Heart left ventricle (tissue), 16 donors: ENCODE measurements at regions not wholly inside any gene's neighbourhood (a gene's known extent, or its start where the extent isn't known, plus 50 kb on each side); places are given as distances from the start of the nearest gene placed in this dataset.

Experiments
- ATAC-seq, 4 donors: fragments of 200-7000 bp; cut with Tn5 transposase; one replicate each; pipeline ENCODE4 v1.9.1; 2020 to 2022; ENCODE audit warnings: moderate library complexity in 4 of 4, mild to moderate bottlenecking in 3 of 4, moderate number of reproducible peaks in 1 of 4
- DNase-seq, 5 donors: peaks; one replicate each; pipeline ENCODE4 v3.0.0-alpha.2; 2020
- H3K27ac ChIP-seq, 12 donors: fragments of 200-600 bp; sonication (generic) in 4 of 12; one replicate each; pipeline versions ENCODE4 v1.5.0 to v1.8.0; 2016 to 2022; ENCODE audit warnings: mild to moderate bottlenecking in 2 of 12
- H3K27me3 ChIP-seq, 9 donors: fragments of 200-600 bp; sonication (generic) in 2 of 9; one replicate each; pipeline versions ENCODE4 v1.5.1 to v1.8.0; 2016 to 2022; ENCODE audit warnings: mild to moderate bottlenecking in 3 of 9
- H3K36me3 ChIP-seq, 9 donors: fragments of 200-600 bp; sonication (generic) in 2 of 9; one replicate each; pipeline versions ENCODE4 v1.5.0 to v1.8.0; 2018 to 2022; ENCODE audit warnings: mild to moderate bottlenecking in 2 of 9
- H3K4me1 ChIP-seq, 12 donors: fragments of 200-600 bp; sonication (generic) in 4 of 12; one replicate each; pipeline versions ENCODE4 v1.5.0 to v1.8.0; 2016 to 2022; ENCODE audit warnings: mild to moderate bottlenecking in 3 of 12
- H3K4me3 ChIP-seq, 12 donors: fragments of 200-600 bp; sonication (generic) in 4 of 12; one replicate each; pipeline versions ENCODE4 v1.5.0 to v1.8.0; 2017 to 2022; ENCODE audit warnings: mild to moderate bottlenecking in 9 of 12, moderate library complexity in 4 of 12
- H3K9me3 ChIP-seq, 12 donors: fragments of 200-600 bp; sonication (generic) in 4 of 12; one replicate each; pipeline versions ENCODE4 v1.5.0 to v1.8.0; 2016 to 2022; ENCODE audit warnings: mild to moderate bottlenecking in 1 of 12
- CTCF ChIP-seq, 12 donors: fragments of 200-600 bp; sonication (generic) in 4 of 12; IDR thresholded peaks; one replicate each; pipeline versions ENCODE4 v1.5.0 to v1.8.0; 2018 to 2022; ENCODE audit warnings: antibody characterized with exemption in 12 of 12, mild to moderate bottlenecking in 5 of 12
- POLR2A ChIP-seq, 2 donors: fragments of 450-650 bp; IDR thresholded peaks; one replicate each; pipeline ENCODE4 v1.6.1; 2017; ENCODE audit warnings: antibody characterized with exemption in 2 of 2, mild to moderate bottlenecking in 2 of 2, moderate library complexity in 2 of 2
- WGBS, 4 donors: extraction: QIAGEN DNeasy Blood & Tissue Kit in 2 of 4; methylation state at CpG; one replicate each; pipeline versions ENCODE4 v1.1.5 to v1.1.7; 2013 to 2018; 5-methylcytosine and 5-hydroxymethylcytosine counted together
- intact Hi-C, 10 donors: fragments of 100-400 bp; cut with DNase I; formaldehyde crosslinking; loops; one replicate each; pipeline versions ENCODE4 v1.11.1 to v1.14.2; 2022
- donor health status: ischemic (EF 13 %, LVEDD 7.1; RV severe dilation, severe dysfunction).
- donor health status: healthy with polysubstance abuse.
- donor health status: DM: no; HTN: yes; CAD: no.
- donor health status: DM: no; HTN: no; CAD: no.
- donor health status: ischemic (EF 25% LVEDD 6.9; RV normal size, moderate dysfunction).
- donor health status: ischemic (EF 25% LVEDD 5.7; RV mildly dilated, moderate dysfunction).
- donor health status: healthy.
- donor health status: DM: yes; HTN: yes; CAD: no.
- donor health status: ischemic (EF 35%, LVEDD 5.7; RV mildly dilated, moderate dysfunction).
- donor health status: nonischemic (EF 11% LVEDD 7.7; RV severe dilation, severe dysfunction).
- donor health status: DM: yes; HTN: yes; CAD: no.
- donor health status: PGD.
- donor health status: ischemic (EF 29% LVEDD 5.4; RV normal size, mild dysfunction).
- donor health status: nonischemic (EF 23%, LVEDD 6.1; RV moderate dilation, normal function).

GRCh38 chr16:51812945-51813344 lies 661.9 kb upstream of the SALL1 start:
- no peaks in the 10 kb centered on the region for H3K27me3 ChIP-seq
- intact Hi-C loops = loop anchor here in 2 of 10 donors (10.0 kb wide), 1 partner anchor 172 kb away; no protein-coding TSS in a partner anchor
- H3K36me3 ChIP-seq = no peaks in the 10 kb centered on the region
- WGBS, 4 donors = 30 to 43% (median 36%) methylated on average over 2 of the region's 2 CpGs
- H3K4me3 ChIP-seq = no peak overlapping the region
- no peaks in the 10 kb centered on the region for H3K4me1 ChIP-seq
- no peak for DNase-seq
- H3K9me3 ChIP-seq = peaks cover 0 to 6% (median 0%) of the 10 kb centered on the region in 12 donors
- no peak for TF ChIP-seq POLR2A (IDR thresholded peaks at IDR 0.05)
- no peak for TF ChIP-seq CTCF (IDR thresholded peaks at IDR 0.05)
- ATAC-seq = no peak
- H3K27ac ChIP-seq = no peak overlapping the region

- H3K9me3 ChIP-seq = peaks cover 0 to 12% (median 0%) of the 10 kb centered on the region in 12 donors
- TF ChIP-seq POLR2A (IDR thresholded peaks at IDR 0.05) = no peak
- TF ChIP-seq CTCF (IDR thresholded peaks at IDR 0.05) = no peak
- WGBS, 4 donors = 53 to 62% (median 59%) methylated on average over 2 of the region's 2 CpGs
Observed at GRCh38 chr16:51807551-51807950, 656.5 kb upstream of the SALL1 start.

GRCh38 chr16:51801635-51802034 lies 650.6 kb upstream of the SALL1 start:
- intact Hi-C loops = no loop called here
- ATAC-seq = no peak
- Histone ChIP-seq H3K27ac (no peak overlapping the region), H3K9me3 (no peaks in the 10 kb centered on the region), H3K27me3 (no peaks in the 10 kb centered on the region), H3K4me3 (no peak overlapping the region), H3K4me1 (no peaks in the 10 kb centered on the region), H3K36me3 (no peaks in the 10 kb centered on the region)
- DNase-seq = no peak
- TF ChIP-seq POLR2A (IDR thresholded peaks at IDR 0.05) (no peak), CTCF (IDR thresholded peaks at IDR 0.05) (no peak)

More at GRCh38 chr16:51807551-51807950, 656.5 kb upstream of the SALL1 start:
- Histone ChIP-seq H3K27ac (no peak overlapping the region), H3K4me1 (no peaks in the 10 kb centered on the region), H3K36me3 (no peaks in the 10 kb centered on the region), H3K27me3 (no peaks in the 10 kb centered on the region), H3K4me3 (no peak overlapping the region)
- DNase-seq = no peak
- no peak for ATAC-seq
- intact Hi-C loops = no loop called here

GRCh38 chr16:51797669-51798259 lies 646.7 kb upstream of the SALL1 start:
- no peak for ATAC-seq
- no peak for DNase-seq
- TF ChIP-seq POLR2A (IDR thresholded peaks at IDR 0.05) (no peak), CTCF (IDR thresholded peaks at IDR 0.05) (no peak)
- no peaks in the 10 kb centered on the region for H3K36me3 ChIP-seq
- H3K4me3 ChIP-seq = no peak overlapping the region
- intact Hi-C loops = no loop called here
- H3K27me3 ChIP-seq = no peaks in the 10 kb centered on the region
- H3K27ac ChIP-seq = no peak overlapping the region
- 46 to 51% (median 48%) methylated on average over 6 of the region's 6 CpGs for WGBS, 4 donors
- no peaks in the 10 kb centered on the region for H3K4me1 ChIP-seq
- H3K9me3 ChIP-seq = no peaks in the 10 kb centered on the region
